Retina (tissue), 1 donor: ENCODE measurements at regions not wholly inside any gene's neighbourhood (a gene's known extent, or its start where the extent isn't known, plus 50 kb on each side); places are given as distances from the start of the nearest gene placed in this dataset.

Experiments used
- DNase-seq: peaks from one replicate; pipeline ENCODE4 v3.0.0-alpha.2; 2016

DNA sequence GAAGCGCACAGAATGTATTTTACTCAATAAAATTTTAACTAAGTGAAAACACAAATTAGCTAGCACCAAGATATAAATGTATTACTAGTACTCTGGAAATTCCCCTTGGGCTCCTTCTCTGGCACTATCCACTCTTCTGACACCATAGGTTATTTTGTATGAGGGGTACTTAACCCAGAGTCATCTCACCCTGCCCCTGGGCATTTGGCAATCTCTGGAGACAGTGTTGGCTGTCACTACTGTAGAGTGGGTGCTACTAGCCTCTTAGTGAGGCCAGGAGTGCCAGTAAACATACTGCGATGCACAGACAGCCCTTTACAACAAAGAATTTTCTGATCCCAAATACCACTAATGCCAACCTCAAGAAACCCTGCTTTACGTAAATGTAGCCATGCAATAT, 246.3 kb upstream of the KBTBD8 start:
- no peak for DNase-seq

DNA sequence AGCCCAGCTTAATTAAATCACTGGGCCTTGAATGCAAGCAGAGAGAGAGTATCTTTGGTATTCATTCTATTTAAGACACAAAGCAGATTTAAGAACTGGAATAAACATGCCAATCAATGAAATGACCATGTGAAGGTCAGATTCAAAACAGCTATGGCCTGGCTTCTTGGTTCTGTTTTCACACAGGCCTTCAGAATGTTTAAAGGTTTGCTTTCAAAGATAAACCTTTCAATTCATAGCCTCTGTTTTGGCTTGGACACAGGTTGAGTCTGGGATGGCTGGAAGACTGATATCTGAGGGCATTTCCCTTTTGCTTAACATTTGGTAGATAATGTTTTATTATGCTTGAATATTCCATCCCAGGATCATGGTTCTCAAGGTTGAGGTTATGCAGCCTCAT, 244.4 kb upstream of the KBTBD8 start:
- no peak for DNase-seq

DNA sequence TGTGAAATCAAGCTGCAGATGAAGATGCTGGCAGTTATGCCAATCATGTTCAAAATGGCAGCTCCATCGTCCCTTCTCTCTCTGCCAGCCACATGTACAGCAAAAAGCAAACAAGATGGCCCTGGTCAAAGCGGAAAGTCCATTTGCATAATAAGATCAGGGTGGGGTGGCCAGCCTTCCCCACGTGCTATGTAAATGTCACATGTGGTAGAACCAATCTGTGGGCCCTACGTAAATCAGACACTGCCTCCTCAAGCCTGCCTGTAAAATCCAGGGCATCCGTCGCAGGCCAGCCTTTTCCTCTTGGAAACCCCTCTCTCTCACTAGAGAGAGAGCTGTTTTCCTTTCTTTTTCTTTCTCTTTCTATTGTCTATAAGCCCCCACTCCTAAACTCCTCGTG, 243.5 kb upstream of the KBTBD8 start:
- DNase-seq, result no peak

DNA sequence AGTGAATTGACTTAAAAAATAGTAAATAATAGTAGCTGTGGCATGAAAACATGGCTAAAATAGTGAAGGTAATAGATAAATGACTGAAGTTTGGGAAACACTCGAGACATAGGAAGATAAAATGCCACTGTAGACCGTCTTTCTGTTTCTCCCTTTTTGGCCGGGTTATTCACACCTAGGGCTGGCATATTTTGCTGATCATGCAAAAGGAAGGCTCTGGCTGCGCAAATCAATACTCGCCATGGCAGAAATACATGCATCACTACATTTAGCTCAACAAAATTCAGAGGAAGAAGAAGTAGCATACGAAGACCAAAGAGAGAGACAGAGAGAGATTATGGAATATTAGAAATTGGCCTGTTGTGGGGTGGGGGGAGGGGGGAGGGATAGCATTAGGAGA, 242.2 kb upstream of the KBTBD8 start:
- DNase-seq, result no peak

DNA sequence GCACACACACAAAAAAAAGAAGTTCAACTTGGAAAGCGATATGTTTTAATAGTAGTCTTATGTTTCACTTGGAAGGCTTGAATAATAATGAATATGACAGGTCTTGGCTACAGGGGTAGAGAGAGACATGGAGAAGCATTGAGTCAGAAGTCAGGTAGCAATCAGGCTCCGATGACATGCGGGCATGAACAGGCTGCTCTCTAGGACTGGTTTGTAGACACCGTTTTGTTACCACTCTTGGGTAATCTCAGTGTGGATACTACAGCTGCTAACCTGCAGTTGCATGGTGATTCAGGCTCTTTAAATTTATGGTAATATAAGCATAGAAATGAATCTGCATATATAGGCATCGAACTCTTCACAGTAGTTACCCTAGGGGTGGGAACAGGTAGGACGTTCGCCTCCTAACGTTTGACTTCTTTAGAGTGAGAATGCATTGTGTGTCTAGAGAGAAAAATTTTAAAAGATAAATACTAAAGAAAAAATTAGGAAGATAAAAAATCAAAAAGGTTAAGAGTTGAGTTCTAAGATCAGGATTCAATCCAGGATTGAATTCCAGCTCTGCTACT, 241.6 kb upstream of the KBTBD8 start:
- DNase-seq, result no peak

DNA sequence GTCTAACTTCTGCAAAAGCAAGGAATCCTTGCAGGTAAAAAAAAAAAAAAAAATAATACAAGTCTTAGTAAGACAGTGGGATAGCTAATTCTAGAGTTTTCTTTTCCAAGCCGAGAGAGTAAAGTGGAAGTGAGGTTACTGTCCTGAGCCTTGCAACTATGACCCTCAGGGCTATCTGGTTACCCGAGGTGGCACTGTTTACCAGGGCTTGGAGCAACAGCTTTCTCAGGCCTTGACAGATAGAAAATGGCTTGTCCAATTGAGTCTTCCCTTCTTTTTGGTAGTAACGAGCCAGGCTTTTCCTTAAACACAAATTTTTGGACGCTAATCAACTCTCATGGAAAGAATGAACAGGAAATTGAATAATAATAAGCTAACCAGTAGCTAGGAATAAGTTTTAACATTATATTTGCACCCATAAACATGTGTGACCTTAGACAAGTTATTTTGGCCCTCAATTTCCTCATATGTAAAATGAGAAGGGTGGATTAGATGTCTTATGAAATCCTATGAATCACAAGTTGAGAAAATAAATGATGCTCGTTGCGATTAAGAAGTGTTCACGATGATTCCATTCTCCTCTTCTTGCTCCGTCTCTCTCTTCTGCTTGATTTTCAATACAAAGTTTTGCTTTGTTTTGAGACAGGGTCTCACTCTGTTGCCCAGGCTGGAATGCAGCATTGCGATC, 236.9 kb upstream of the KBTBD8 start:
- no peak for DNase-seq

DNA sequence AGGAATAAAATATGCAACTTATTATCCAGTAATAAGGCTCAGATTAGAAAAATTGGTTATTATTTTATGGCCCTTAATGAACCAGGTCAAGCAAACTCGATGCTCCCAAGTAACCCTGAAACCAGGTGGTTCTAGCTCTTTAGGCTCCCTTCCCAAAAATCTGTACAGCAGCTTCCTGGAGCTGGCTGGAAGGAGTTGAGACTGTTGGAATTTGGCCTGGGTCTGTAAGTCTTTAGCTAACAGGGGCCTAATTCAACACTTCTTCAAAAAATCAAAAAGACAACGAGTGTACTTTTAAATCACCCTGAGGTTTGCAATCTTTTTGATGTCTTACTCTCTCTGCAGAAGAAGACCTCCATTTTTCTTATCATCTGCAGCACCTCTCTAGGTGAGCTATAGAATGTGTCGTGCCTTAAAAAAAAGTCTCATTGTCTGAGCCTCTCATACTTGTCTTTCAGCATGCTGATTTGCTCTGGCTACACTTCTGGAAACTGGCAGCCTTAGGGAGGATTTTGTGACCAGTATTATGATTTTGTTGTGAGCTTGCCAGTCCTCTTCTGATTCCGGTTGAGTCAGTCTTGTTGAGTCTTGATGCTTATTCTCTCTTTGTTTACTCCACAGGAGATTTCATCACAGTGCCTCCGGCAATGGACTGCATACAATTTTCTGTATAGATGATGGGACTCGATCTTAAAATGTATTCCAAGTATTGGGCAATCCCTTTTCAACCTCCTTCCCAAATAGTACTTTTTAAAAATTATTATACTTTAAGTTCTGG, 235.0 kb upstream of the KBTBD8 start:
- no peak for DNase-seq

DNA sequence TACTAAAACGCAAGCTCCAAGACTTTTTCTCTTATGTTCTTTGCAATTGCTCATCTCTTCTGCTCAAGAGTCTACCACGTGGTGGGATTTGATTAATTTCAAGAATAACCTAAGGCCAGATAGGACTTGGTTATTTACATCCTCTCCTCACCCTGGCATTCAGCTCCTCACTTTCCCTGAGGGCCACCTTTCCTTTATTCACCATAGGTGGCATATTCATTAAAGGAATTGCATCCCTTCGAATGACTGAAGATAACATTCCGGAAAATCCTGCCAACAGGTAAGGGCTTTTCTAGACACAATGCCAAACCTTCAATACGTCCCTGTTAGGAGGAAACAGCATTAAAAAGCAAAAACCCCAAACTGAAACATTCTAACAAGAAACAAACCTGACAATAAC, 220.0 kb upstream of the KBTBD8 start:
- no peak for DNase-seq

DNA sequence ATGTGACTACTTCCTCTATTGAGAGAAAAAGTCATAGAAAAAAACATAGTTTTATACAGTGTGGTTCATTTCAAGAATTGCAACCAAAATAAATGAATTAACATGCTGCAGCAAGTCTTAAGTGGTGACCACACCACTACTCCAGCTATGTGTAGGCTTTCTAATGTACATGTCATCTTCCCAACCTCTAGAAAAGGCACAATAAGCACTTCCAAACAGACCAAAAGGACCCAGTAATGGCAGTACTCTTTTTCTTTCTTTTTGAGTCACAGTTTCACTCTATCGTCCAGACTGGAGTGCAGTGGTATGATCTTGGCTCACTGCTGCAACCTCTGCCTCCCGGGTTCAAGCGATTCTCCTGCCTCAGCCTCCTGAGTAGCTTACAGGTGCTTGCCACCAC, 219.3 kb upstream of the KBTBD8 start:
- DNase-seq, result no peak

DNA sequence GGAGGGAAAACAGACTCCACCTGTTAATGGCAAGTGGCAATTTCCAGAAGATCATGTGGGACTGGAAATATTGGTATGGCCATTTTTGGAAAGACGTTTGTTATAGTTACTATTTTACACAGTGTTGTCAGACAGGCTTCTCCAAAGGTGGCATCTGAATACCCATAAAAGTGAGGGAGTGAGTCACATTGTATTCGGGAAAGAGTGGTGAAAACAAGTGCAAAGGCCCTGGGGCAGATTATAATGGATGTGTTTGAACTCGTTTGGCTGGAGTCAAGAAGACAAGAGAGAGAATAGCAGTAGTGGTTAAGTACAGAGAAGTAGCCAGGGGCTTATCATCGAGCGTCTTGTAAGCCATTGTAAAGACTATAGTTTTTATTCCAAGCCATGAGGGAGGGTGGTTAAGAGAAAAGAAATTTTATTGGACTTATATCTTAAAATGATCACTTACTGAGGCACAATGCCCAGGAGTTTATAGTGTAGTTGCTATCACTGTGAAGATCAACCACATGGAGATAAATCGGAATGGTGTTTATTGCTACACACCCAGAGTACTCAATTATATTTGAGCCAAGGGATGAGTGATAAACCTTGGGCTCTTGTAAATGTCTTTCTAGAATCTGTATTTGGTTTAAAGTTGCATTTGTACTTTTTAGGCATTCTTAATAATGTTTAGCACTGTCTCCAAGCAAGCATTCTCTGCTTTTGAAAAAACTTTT, 212.8 kb upstream of the KBTBD8 start:
- DNase-seq, result no peak

DNA sequence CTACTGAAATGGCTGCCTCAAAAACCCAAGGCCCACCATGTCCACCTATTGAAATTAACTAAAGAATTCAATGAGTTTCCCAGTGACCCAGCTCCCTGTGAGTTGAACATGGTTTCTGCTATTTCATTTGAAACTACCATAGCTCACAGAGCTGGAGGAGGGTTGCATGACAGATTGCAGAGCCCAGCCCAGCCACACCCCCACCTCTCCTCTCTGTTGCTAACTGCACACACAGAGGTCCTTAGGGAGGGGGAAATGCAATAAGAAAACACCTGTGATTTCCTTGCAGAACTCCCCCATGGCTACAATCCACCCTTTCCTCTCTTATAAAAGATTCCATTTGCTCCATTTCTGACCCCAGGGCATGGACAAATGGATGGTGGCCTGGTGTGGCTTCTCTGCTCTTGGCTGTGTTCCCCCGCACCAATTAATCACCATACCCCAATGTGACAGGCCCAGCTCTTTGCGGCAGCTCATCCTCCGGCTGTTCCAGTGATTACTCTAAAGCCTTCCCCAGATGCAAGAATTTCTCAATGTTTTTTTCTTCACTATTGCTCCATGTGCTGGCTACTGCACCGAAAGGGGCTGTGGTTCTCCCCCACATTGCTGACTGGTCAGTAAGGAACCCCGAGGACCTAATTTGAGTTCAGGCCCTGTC, 208.4 kb upstream of the KBTBD8 start:
- peak; percentile 16 for DNase-seq

DNA sequence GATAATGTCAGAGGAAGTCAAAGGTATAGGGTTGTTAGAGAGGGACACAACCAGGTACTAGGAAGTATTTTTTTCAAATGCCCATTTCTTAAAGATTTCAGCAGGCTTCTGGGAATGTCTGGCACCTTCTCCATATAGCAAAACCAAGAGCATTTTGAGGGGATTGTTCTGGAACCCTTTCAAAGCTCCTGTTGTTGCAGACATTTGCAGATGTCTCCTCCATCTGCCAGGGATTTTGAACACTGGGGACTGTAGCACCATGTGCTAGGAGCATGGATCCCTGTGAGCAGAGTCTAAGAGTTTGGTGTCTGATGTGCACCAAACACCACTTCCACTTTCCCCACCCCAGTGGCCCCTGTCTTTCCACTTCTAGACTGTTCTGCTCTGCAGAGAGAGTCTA, 206.0 kb upstream of the KBTBD8 start:
- DNase-seq, result no peak

DNA sequence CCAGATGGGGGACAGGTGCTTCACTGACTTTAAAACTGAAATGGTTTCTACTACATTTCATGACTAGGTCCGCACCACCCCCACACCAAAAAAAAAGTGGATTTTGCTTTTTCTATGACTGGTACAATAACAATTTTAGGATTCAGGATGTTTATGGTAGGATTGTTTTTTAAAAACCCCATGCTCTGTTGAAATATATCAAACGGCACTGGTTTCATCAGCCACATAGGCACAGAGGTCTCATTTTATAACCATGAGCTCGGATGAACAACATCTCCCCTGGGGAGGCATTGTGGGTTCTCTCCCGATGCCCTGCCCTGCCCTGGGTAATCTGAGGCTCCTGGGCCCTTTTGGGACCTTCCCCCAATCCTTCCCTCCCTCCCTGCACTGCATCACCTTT, 202.7 kb upstream of the KBTBD8 start:
- no peak for DNase-seq

DNA sequence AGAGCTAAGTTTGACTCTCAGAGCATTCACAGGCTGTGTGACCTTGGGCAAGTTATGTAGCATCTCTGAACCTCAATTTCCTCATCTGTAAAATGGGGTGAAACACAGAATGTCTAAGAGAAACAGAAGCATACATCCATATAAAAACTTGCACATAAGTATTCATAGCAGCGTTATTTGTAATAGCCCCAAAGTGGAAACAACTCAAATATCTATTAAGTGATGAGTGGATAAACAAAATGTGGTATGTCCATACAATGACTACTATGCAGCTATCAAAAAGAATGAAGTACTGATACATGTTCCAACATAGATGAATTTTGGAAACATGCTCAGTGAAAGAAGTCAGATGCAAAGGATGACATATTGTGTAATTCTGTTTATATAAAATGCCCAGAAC, 201.8 kb upstream of the KBTBD8 start:
- no peak for DNase-seq

DNA sequence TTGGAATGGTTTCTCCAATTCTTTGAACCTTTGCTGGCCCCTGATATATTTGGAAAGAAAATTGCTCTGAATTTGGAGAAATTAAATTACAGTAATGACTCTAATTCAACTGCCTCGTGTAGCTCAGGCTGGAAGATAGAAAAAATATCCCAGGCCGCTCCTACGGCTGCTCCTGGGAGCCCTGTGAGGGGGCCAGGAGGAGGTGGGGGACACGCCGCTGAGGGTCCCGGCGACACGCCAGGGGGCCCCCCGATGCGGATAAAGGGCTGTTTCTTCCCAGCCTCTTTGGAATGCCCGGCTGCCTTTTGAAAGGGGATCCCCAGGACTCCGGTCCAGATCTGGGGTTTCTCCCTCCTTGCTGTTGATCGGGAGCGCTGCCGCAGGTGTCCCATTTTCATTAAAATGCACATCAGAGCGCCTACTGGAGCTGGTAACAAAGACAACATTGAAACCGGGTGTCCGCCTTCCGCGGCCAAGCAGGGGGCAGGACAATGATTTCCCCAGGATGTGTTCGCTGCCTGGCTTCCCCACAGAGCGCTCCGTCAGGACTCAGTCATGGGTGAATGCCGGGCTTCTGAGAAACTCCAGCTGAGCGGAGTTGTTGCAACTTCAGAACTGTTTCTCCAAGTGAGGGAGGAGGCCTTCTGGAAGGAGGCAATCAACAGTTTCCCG, 200.1 kb upstream of the KBTBD8 start:
- peak; percentile 70 for DNase-seq

DNA sequence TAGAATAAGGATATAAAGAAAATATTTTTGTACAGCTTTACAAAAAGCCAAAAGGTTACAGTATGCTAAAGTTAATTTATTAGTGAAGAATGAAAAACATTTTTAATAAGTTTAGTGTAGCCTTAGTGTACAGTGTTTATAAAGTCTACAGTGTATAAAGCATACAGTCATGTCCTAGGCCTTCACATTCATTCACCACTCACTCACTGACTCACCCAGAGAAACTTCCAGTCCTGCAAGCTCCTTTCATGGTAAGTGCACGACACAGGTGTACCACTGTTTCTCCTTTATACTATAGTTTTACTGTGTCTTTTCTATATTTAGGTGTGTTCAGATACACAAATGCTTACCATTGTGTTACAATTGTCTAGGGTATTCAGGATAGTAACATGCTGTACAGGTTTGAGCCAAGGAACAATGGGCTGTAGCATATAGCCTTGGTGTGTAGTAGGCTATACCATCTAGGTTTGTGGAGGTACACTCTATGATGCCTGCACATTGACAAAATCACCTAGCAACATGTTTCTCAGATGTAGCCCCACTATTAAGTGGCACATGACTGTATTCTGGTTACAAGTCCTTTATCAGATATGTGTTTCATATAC, 197.1 kb upstream of the KBTBD8 start:
- no peak for DNase-seq

DNA sequence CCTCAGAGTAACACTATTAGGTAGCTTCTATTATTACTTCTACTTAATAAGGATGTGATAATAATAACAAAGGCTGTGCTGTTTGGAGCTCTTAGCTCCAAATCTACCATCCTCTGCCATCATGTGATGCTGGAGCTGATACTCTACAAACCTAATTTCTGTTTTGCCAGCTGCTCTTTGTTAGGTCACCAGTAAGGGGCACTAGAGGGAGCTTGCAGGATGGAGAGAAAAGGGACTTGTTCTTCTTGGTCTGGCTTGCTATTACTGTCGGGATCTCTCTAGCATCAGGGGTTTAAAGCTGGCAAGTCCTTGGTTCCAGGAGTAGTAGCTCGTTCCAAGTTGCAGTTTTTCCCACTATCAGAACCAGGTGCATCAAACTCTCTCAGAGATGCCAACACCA, 194.9 kb upstream of the KBTBD8 start:
- DNase-seq, result no peak

DNA sequence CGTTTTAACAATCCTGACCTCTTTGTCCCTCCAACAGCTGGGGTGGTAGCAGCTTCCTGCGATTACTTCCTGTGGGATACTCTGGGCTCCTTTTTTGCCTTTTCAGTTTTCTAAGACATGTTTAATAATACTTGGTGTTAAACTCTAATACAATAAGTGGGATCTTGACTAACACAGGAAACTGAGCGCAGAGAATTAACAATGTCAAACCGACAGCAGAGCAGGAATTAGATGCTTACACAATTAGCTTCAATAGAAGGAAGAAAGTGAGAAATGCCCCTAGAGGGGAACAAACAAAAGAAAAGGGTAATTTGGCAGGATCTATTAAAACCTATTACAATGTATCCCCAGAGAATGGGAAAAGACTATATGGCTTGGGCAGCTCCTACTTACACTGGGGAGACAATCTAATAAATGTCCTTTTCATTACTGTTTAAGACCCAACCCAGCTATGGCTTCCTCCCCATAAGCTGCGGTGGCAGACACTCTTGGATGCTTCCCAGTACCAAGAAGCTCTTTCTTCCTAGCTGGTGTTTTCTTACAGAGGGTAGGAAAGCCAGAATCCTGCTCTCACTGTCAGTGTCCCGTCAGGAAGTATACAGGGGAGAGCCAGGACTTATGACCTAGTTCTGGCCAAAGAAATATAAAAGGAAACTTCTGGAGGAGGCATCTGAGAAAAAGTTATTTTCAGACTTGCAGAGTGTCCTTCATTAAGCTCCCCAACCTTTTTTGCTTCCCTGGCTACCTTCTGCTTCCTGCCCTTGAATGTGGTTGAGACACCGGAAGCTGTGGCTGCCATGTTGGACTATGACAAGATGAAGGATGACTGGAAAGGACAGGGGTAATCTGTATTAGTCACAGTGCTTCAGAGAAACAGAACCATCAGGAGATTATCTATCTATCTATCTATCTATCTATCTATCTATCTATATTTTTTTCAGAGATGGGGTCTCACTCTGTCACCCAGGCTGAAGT, 194.1 kb upstream of the KBTBD8 start:
- no peak for DNase-seq

DNA sequence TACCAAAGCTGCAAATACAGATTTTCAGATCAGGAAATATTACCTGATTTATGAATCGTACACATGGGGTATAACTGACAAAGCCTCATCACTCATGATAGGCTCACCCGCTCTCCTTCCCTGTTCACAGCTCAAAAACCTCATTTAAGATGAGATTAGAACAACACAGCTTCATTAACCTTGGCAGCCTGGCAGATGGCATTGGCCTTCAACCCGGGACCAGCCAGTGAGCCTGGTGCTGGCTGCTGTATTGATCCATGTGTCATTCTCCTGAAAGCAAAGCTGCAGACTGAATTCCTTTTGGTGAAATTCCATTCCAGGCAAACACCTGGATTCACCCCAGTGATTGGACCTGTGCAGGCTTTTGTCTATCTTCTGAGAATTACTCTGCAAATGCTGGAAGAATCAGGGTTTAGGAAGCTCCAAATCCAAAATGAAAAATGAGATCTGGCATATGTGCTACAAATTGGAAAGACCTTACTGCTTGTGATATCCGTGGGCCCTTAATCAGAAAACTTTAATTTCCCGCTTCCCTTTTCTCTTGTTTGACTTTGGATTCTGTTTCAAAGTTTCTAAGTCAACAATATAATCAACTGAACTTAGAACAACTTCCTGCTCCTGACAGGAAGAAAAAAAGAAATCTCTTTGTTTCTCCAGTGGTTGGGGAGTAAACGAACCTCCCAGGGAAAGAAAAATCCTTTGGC, 189.1 kb upstream of the KBTBD8 start:
- DNase-seq, result no peak

DNA sequence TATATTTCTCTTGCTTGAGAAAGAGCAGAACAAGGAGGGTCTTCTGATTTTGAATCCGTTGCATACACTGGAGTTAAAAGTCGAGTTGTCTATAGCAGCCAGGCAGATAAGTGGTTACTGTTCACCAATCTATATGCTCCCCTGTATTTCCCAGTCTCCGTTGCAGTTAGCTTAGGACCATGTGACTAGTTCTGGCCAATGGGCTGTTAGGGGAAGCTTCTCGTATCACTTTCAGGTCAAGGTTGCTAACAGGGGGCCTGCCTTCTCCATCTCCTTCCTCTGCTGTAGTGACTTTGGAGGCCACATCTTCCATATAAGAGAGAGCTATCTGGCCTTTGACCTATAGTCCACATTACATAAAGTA, 188.5 kb upstream of the KBTBD8 start:
- no peak for DNase-seq
